Activated CD4-positive, alpha-beta T cell treated with anti-CD3 and anti-CD28 coated beads, Interleukin-10, Interleukin-2, amounts not matched to agents 100 ng/mL and 50 ng/mL, durations not matched to agents 16 hours and 8 hours (primary cell): ENCODE measurements at regions not wholly inside any gene's neighbourhood (a gene's known extent, or its start where the extent isn't known, plus 50 kb on each side); places are given as distances from the start of the nearest gene placed in this dataset.
"Not testable (repeated sequence)": the region's sequence is repeated elsewhere in the genome, so short reads cannot be mapped to it uniquely, and the experiment has no call there.

Experiments used
- DNase-seq: peaks from one replicate; pipeline ENCODE4 v3.0.0-alpha.2; 2020

DNA sequence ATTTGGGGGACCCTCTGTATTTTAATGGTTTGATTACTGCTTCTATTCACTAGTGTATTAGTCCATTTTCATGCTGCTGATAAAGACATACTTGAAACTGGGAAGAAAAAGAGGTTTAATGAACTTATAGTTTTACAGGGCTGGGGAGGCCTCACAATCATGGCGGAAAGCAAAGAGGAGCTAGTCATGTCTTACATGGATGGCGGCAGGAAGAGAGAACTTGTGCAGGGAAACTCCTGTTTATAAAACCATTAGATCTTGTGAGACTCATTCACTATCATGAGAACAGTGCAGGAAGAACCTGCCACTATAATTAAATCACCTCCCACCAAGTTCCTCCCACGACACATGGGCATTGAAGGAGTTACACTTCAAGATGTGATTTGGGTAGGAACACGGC is 464.5 kb upstream of the RGS18 start:
- DNase-seq = no peak

DNA sequence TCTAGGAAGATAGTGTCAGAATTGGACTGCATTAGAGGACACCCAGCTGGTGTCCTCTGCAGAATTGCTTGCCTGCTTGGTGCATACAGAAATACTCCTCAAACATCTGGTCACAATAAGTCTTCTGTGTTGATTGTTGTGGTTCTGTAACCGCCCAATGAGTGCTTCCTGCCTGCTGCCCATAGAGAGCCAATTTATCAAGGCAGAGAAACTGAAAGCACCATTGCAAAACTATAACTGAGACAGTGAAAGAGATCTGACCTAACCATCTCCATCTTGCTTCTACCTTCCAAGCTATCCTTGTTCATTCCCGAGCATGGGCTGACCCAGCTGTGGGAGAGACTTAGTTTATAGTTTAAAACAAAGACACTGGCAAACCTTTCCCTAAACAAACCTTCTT is 462.4 kb upstream of the RGS18 start:
- no peak for DNase-seq

DNA sequence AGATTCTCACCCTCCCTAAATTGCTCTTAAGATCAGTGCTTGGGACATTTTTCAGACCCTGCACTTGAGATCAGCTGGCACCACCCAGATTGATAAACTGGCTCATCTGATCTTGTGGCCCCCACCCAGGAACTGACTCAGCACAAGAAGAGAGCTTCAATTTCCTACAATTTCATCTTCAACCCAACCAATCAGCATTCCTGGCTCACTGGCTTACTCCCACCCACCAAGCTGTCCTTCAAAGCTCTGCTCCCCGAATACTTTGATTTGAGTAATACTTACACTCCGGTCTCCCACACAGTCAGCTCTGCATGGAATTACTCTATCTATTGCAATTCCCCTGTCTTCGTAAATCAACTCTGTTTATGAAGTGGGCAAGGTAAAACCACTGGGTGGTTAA is 461.9 kb upstream of the RGS18 start:
- no peak for DNase-seq

DNA sequence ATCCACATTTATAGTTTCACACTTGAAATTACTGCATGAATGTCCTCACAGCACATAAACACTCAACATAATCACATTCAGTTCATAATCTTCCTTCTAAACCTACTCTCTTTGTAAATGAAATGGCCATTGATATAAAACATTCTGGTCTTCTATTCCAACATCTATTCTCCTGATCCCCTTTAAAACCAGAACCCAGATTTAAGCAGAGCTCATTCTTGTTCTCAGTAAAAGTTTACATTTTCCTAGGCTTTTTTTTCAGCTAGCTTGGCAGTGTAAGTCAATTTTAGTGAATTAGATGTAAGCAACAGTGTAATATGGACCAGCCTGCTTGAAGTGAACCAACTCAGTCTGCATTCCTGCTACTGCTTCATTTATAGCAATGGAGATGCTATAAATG is 460.7 kb upstream of the RGS18 start:
- DNase-seq = no peak

DNA sequence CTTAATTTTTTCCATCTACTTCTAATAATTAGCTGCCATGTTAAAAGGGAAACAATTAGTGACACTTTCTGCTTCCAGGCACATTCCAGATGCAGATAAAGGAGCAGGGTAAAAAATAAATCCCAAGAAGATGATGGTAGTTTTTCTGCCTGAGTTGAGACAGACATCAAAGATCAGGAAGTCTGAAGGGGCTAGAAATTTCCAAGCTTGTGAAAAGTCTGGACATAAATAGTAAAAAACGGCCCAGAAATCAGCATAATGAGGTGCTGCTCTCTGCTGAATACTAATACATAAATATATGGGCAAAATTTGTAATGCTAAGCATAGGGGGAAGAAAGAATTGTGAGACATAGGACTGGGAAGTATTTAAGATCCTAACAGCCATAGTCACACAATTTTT is 460.0 kb upstream of the RGS18 start:
- DNase-seq = no peak

DNA sequence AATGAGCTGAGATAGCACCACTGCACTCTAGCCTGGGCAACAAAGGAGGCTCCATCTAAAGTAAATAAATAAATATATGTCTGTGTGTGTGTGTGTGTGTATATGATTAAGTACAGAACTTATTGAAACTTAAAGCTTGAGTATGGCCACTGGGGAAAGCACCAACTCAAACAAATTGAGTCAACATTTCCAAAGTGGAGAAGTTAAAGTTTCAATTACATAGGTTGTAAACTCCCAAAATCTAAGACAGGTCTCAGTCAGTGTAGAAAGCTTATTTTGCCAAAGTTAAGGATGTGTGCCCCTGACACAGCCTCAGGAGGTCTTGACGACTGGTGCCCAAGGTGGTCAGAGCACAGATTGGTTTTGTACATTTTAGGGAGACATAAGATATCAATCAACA is 458.9 kb upstream of the RGS18 start:
- DNase-seq = no peak

DNA sequence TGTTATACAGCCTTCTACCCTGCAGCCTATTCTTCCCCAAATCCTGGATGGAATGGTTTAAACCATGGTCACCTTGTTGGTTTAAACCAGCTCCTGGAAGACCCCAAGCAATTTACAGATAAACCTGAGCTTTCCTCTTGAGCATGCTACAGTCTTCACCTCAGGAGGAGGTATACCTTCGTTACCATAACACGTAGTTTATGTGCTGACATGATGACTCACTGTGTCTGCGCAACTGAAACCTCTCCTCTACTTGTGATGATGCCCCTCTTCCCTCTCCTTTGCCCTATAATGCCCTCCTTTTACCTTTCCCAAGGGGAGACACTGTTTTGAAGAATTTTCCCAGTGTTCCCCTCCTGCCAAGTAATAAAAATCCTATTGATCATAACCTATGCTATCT is 457.3 kb upstream of the RGS18 start:
- no peak for DNase-seq

DNA sequence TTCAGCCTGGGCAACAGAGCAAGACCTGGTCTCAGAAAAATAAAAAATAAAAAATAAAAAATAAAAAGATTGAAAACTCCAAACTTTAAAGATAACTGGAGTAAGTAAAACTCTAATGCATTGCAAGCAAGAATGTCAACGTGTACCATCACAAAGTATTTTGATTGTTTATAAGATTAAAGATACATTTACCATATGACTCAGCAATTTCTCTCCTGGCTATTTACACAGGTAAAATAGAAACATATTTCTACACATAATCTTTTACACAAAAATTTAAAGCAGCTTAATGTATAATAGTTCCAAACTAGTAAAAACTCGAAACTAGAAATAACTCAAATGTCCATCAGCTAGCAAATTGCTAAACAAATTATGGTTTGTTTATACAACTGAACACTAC is 456.1 kb upstream of the RGS18 start:
- no peak for DNase-seq

DNA sequence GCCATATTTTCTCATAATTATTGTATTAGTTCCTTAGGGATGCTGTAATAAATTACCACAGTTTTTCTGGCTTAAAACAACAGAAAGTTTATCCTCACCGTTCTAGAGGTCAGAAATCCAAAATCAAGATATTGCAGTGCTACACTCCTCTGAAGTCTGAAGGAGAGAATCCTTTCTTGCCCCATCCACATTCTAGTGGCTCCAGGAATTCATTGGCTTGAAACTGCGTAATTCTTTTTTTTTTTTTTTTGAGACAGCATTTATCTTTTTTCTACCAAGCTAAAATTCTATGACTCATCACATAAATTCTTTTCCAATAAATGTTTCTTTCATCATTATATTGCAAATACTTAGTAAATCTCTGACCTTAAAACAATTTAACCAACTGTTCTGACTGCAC is 451.0 kb upstream of the RGS18 start:
- no peak for DNase-seq

DNA sequence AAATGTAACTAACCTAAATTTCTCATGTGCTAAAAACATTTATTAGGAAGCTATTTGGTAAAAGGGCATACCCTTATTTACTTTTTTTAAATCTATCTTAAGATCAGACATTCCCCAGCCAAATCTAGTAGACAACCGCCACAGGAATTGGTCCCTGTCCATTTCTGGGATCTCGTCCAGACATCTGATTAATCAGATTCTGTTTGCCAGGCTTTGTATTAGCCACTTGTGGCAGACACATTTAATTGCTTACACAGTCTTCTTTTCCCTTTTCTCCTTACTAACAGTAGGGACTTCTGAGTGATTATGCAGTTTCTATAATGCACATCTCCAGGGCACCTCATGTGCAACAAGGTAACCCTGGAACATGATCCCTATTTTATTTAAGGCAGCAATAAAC is 449.0 kb upstream of the RGS18 start:
- no peak for DNase-seq

DNA sequence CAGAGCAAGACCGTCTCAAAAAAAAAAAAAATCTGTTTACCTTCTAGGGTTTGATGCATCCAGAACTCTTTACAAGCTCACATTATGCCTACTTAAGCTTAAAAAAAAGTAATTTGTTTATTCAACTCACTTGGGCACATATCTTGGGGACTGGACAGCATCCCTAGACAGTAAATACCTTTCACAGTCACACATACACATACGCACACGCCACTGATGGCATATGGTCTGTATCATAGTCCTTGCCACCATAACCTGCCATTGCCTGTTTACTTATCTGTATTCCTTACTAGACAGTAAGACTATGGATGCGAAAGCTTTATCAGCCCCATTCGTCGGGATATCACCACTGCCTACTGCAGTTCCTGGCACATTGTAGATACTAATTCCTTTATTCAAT is 446.3 kb upstream of the RGS18 start:
- no peak for DNase-seq

DNA sequence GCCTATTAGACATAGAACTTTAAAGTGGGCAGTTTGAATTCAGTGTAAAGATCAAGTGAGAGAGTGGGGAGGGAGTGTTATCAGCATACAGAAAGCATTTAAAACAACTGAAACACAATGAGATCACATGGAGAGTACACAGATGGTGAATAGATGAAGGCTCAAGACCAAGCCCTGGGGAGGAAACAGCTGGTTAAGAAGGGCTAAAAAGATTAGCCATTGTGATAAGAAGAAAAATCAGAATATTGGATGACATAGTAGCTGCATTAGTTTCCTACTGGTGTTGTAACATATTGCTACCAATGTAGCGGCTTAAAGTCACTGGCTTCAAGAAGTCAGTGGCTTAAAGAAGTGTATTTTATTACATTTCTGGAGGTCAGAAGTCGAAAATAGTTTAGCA is 443.4 kb upstream of the RGS18 start:
- no peak for DNase-seq

DNA sequence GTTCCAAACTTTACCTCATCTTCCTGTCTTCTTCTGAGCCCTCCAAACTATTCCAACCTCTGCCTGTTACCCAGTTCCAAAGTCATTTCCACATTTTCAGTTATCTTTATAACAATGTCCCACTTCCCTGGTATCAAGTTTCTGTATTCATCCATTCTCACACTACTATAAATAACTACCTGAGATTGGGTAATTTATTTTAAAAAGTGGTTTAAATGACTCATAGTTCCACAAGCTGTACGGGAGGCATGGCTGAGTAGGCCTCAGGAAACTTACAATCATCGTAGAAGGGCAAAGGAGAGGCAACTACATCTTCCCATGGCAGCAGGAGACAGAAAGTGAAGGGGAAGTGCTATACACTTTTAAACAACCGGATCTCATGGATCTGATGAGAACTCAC is 428.5 kb upstream of the RGS18 start:
- no peak for DNase-seq

DNA sequence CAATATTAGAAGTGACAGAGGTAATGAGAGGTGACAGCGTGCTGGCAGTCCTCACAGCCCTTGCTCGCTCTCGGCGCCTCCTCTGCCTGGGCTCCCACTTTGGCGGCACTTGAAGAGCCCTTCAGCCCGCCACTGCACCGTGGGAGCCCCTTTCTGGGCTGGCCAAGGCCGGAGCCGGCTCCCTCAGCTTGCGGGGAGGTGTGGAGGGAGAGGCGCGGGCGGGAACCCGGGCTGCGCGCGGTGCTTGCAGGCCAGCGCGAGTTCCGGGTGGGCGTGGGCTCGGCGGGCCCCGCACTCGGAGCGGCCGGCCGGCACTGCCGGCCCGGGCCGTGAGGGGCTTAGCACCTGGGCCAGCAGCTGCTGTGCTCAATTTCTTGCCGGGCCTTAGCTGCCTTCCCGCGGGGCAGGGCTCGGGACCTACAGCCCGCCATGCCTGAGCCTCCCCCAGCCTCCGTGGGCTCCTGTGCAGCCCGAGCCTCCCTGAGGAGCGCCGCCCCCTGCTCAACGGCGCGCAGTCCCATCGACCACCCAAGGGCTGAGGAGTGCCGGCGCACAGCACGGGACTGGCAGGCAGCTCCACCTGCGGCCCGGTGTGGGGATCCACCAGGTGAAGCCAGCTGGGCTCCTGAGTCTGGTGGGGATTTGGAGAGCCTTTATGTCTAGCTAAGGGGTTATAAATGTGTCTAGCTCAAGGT is 426.5 kb upstream of the RGS18 start:
- DNase-seq = not testable (repeated sequence)

DNA sequence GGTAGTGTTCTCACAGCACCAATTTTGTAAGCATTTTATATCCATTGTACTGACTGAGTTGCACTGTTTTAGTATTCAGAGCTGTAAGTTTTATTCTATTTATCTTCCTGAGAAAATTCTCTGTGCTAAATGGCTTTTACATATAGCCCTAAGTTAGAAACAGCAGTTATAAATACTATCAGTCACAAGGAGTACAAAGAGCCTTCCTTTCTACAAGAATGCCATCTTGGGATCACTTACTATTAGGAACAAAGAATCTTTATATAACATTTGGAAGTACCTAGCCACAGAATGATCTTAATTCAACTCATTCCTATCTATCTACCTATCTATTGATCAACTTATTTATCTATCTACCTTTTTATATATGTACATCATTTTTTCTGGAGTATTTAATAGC is 423.9 kb upstream of the RGS18 start:
- no peak for DNase-seq

DNA sequence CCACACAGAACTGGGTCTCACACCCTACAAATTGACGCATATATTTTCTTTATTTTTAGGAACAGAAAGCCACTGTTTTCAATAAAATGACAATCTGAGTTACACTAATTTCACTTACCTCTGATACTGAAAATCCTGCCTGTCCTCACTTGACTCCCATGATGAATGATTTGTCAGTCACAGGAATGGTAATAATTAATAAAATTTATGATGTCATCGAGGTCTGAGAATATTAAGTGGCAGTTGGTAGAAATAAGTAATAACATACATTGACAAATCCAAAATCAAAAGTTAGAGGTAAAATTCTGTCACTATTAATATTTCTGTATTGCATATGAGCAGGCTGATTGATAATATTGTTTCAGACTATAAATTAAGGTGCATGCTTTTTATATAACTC is 418.7 kb upstream of the RGS18 start:
- DNase-seq = no peak

DNA sequence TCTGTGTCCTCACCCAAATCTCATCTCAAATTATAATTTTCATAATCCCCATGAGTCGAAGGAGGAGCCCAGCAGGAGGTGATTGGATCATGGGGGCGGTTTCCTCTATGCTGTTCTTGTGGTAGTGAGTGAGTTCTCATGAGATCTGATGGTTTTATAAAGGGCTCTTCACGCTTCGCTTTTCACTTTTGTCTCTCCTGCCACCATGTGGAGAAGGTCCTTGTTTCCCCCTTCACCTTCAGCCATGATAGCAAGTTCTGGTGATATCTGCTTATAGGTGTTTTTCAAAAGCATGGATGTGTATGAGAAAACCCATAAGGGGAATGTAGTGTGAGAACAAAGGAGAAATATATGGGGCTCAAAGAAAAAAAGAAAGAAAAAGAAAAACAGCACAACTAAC is 405.9 kb upstream of the RGS18 start:
- DNase-seq = no peak

DNA sequence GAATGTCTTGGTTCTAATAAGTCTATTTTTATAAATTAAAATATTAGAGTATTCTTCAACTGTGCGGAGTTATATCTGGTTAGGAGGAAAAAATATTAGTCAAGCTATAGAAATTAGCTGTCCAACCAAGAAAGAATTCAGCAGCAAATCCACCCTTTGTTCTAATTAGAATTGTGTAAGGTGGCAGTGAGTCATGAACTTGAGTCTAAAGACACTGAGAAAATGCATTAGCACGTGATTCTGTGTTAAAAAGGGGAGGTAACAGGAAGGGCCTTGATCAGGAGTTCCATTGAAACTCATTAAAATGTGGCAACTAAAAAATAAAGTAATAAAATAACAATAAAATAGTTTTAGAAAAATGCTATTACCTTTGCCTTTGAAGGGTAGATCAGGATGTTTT is 398.2 kb upstream of the RGS18 start:
- DNase-seq = no peak

DNA sequence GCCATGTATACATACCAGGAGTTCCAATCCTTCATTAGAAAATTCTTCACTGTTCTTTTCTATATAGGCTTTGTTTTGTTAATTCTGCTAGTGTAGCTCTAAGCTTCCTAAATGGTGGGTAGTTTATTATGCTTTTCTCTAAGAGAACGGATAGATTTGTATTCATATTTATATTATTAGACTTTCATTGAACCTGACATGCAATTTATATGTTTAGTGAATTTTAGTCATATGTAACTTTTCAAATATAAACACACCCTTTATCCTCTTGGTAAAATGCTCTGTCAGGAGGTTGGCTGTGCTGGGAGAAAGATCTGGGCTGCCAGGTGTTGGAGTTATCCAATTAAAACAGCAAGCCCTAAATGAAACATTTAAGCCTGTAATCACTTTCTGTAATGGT is 369.7 kb upstream of the RGS18 start:
- no peak for DNase-seq

DNA sequence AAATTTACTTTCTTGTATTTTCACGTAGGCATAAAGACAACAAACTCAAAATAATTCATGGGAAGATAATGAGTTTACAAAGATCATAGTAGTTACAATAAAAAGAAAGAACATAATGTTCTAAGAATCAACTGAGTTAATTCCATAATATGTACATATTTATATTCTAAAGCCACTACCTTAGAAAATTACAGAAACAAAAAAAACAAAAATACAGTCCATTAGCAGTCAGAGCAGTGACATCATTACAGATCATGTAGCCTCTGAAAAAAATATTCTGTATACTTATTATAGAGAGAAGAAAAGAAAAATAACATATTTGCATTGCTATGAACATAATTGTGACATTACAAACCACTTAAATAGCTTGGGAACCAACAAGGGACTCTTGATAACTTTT is 360.1 kb upstream of the RGS18 start:
- no peak for DNase-seq

DNA sequence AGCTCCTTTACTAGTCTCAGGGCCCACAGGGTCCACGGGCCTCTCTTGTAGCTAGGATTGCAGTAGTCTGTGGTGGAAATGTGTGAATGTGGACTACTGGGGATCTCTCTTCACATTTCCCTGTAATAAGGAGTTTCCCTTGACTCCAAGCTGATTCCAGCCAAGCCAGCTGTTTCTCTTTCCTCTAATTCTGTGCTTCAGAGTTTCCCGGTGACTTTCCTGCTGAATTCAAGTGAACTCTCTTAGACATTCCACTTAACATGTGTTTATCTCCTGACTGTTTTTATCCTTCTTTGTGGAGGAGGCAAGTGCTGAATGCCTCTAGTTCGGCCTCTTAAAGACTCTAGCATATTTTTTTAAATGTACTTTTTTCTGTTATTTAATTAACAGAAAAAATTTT is 354.0 kb upstream of the RGS18 start:
- DNase-seq = no peak

DNA sequence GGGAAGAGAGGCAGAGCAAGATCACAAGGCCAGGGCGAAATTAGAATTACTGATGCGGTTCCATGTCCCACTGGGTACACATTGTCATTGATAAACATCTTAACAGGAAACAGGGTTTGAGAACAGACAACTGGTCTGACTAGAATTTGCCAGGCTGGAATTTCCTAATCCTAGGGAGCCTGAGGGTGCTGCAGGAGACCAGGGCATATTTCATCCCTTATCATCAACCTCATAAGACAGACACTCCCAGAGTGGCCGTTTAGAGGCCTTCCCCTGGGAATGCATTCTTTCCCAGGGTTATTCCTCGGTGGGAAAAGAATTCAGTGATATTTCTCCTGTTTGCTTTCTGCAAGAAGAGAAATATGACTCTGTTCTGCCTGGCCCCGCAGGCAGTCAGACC is 344.7 kb upstream of the RGS18 start:
- not testable (repeated sequence) for DNase-seq

DNA sequence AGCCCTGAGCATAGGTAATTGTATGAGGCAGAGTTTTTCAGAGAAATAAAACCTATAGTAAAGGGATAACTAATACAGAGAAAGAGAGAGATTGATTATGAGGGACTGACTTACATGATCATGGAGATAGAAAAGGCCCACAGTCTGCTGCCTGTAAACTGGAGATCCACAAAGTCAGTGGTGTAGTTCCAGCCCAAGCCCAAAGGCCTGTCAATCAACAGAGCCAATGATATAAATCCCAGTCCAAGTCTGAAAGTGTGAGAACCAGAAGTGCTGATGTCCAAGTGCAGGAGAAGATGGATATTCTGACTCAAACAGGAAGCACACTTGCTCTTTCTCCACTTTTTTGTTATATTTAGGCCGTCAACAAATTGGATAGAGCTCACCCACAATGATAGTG is 340.1 kb upstream of the RGS18 start:
- DNase-seq = no peak

DNA sequence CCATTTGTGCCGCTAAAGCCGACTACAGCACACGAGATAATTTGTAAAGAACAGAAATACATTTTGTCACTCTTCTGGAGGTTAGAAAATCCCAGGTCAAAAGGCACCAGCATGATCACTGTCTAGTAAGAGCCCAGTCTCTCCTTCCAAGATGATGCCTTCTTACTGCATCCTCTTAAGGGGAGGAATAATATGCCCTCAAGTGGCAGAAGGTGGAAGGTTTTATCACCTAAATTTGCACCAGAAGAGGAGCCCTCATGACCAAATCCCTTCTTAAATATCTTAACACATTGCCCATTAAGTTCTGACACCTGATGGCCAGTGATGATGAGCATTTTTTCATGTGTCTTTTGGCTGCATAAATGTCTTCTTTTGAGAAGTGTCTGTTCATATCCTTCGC is 326.7 kb upstream of the RGS18 start:
- DNase-seq = no peak

DNA sequence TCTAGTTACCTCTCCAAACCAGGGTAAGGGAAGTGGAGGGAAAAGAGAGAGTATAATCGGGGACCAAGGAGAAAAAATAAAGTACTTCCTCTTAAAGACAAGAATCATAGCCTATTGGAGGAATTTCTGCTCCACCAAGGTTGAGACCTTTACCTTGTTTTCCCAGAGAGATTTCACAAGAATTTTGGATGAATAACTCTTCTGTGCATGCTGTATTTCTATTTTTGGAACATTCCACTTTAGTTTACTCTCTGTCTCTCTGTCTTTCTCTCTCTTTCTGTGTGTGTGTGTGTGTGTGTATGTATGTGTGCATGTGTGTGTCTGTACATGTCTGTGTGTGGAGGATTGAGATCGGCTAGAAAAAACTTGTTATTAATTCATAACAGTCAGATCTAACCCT is 318.4 kb upstream of the RGS18 start:
- DNase-seq = no peak
